GM18870 (cell line): ENCODE measurements at regions not wholly inside any gene's neighbourhood (a gene's known extent, or its start where the extent isn't known, plus 50 kb on each side); places are given as distances from the start of the nearest gene placed in this dataset.

Source experiments
- ATAC-seq: cut with Tn5 transposase; IDR thresholded peaks from one replicate; pipeline ENCODE4 v1.9.1; 2021; ENCODE audit warnings: moderate library complexity; ENCODE audit not compliant: unreplicated experiment

DNA sequence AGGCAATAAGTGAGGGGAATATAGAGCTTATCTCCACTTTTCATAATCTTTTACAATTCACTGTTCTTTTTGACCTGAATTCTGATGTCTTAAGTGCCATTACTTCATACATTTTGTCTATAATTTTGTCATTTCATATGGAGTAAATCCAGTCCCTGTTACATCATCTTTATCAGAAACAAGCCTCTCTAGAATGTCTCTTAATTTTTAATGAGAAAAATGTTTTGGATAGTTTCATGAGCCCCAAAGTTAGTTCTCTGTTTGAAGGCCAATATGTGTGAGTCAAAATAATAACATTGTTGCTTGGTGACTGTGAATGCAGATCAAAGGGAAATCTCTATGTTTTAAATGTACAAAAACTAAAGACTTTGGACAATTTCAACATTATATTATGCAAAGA is 329.6 kb upstream of the ARRDC3 start:
- no peak for ATAC-seq

- ATAC-seq = no peak
These were observed 324.4 kb upstream of the ARRDC3 start for GRCh38 chr5:91707521-91707841.

- no peak for ATAC-seq
These were observed 323.8 kb upstream of the ARRDC3 start for GRCh38 chr5:91706785-91707520.

- no peak for ATAC-seq
These were observed 320.0 kb upstream of the ARRDC3 start for GRCh38 chr5:91703128-91703527.

DNA sequence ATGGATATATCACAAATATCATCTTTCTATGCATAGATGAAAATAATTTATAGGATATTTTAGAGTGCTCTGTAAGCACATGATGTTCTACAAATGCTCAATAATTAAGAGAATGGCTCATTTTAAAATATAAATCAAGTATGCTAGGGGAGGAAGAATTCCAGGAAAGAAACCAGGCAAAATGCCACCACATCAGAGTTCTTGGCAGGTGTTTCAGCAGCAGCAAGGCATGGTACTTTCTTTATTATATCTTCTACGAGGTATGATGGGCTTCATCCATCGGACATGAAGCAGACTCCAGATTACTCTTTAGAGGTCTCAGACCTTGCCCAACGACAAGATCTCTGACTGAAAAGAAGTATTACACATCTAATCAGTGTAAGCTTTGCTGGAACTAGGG is 316.3 kb upstream of the ARRDC3 start:
- no peak for ATAC-seq

DNA sequence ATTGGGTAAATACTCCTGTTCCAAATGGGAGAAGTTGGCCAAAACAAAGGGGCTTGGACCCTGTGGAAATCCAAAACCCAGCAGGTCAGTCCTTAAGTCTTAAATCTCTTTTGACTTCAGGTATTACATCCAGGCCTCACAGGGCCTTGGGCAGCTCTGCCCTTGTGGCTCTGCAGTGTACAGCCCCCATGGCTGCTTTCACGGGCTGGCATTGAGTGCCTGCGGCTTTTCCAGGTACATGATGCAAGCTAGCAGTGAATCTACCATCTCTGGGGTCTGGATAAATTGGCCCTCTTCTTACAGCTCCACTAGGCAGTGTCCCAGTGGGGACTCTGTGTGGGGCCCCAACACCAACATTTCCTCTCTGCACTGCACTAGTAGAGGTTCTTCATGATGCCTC is 308.5 kb upstream of the ARRDC3 start:
- no peak for ATAC-seq

- ATAC-seq = no peak
These were observed 307.8 kb upstream of the ARRDC3 start for GRCh38 chr5:91690921-91691320.

DNA sequence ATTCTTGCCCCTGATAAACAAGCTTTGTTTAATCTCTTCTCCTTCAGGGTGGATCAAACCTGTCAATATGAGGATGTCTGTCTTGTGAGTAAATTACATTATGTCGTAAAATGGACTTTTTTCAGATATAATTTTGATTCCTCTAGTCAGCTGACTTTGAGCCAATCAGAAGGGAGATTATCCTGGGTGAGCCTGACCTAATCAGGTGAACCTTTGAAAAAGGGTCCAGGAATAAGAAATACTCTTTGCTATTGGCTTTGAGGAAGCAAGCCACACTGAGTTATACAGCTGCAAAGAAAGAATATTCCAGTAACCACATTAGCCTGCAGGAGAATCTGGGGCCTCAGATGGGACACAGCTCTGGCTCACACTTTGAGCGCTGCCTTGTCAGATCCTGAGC is 304.3 kb upstream of the ARRDC3 start:
- no peak for ATAC-seq

GRCh38 chr5:91684625-91685024 is 301.5 kb upstream of the ARRDC3 start:
- ATAC-seq = no peak

DNA sequence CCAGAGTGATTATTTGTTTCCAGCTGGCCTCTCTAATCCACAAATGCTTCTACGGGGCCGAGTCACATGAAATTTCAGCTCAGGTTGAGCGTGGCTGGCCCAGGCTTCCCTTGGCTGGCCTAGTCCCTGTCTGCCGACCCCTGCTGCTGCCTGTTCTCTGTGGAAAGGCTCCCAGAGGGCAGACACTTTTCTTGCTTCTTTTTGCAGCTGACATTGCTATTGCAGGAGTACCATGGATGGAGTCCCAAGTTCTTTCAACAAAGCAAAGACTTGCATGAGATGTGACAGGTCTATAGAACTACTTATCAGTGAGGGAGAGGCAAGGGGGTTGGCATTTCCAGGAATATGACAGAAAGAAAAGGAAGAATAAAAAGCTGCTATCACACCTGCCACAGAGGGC is 287.4 kb upstream of the ARRDC3 start:
- ATAC-seq = no peak

DNA sequence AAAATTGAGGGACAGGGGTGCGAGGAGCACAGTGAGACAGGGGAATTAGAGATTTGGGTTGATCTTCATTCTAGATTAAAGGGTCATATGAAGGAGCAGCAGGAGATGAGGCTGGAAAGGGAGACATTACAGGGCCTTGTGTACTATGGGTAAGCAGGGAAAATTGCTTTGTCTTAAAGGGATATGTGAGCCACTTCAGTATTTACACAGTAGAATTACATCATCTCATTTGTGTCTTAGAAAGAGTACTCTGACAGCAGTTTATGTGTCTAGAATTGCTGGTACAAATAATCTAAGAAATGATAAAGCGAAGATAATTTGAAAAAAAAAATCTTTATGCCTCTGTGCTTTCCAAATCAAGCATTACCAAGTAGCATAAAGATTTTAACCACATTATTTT is 287.0 kb upstream of the ARRDC3 start:
- no peak for ATAC-seq

GRCh38 chr5:91668261-91668660 is 285.1 kb upstream of the ARRDC3 start:
- ATAC-seq = no peak

- no peak for ATAC-seq
These were observed 269.6 kb upstream of the ARRDC3 start for GRCh38 chr5:91652678-91653077.

- no peak for ATAC-seq
These were observed 268.6 kb upstream of the ARRDC3 start for GRCh38 chr5:91651704-91652103.

DNA sequence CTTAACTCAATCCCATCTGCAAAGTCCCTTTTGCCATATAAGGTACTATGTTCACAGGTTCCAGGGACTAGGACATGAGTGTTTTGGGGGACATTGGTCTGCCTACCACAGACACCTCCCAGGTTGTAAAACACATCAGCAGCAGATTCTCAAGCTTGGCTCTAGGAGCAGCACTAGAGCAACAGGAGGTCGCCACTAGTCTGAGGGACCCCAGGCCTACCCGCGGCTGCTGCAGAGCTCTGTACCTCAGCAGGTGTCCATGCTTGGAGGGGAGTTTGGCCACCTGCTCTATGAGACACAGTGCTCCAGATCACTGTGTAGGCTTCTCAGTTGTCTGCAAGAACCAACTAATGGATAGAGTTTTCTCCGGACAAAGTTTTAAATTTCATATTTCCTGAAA is 262.2 kb upstream of the ARRDC3 start:
- no peak for ATAC-seq

DNA sequence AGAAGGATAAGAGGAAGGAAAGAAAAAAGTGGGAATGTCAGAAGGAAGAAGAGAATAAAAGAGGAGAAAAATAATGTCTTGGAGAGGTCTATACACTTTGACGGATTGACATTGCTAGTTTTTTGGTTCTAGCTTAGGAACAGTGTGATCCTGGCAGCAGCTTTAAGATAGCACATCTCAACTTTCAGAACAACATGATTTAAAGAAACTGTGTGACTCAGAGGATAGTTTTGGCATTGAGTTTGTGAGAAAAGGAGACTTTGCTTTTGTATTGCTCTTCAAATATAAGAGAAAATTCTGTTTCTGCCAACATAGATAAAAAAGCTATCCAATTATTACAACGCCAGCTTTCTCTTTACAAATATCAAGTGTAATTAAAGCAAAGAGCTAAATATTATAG is 260.7 kb upstream of the ARRDC3 start:
- ATAC-seq = no peak

DNA sequence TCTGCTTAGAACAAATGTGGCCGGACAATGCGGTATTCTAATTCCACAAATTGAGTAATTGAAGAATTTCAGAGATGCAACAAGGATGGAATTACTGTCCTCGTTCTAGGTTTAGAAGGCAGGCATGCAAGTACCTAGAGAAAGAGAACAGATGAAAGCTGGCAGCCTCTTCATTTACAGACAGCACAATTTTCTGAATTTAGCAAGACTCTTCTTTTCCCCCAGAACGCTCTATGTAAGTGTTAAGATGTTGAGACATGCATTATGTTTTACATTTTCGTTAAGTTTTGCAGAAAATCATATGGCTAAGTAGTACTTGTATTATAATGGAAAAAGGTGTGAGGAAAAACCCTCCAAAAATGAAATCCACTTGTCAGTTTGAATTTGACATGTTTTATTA is 259.5 kb upstream of the ARRDC3 start:
- ATAC-seq = no peak

- ATAC-seq = no peak
These were observed 258.7 kb upstream of the ARRDC3 start for GRCh38 chr5:91641730-91642350.

DNA sequence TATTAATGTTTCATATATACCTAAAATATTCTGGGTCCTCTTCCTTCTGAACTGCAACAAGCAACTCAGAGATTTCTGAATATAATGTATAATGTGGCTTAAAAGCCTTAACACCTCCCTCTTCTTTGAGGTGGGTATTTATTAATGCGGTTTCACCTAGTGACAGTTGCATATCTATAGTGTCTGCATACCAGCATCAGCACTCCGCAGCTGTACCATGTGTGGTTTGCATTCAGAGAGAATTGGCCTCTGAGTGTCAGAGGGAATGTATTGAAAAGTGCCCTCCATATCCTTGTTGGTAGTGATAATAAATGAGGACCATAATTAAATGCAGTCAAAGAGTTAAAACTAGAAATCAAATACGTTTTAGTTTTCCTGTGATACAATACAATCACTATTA is 256.6 kb upstream of the ARRDC3 start:
- ATAC-seq = no peak

DNA sequence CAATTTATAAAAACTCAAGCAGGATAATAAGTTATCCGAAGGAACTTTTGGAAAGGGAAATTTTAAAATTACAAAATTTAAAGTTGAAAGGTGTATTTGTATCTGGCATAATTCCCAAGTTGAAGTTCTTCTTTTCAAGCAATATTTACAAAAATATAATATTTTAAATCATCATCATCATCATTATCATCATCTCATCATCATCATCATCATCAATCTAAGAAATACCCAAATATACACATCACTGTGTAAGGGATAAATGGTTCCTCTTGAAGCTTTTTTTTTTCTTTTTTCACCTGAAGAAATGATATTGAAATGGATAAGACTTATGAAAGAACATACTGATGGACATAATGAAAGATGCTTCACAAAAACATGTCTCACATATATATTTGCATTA is 254.9 kb upstream of the ARRDC3 start:
- ATAC-seq = no peak

GRCh38 chr5:91635950-91636734 is 253.0 kb upstream of the ARRDC3 start:
- ATAC-seq = no peak

DNA sequence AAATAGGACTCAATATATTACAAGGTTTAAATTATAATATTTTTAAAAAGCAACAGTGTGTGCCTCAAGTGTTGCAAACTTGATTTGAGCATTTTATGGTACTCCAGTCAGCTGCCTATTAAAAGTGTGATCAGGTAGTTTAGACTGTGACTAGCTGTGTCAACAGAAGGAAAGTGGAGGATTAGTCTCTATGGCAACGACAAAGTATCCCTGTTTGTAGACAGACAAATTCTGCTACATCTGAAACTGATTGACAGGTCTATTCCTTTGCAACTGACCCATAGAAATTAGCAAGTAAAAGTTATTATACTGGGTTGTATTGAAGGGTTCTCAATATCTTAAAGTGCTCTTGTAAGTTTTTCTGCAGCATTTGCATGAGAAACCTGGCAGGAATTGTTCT is 249.8 kb upstream of the ARRDC3 start:
- no peak for ATAC-seq
